NCI-H1436 (cell line): ENCODE measurements at regions not wholly inside any gene's neighbourhood (a gene's known extent, or its start where the extent isn't known, plus 50 kb on each side); places are given as distances from the start of the nearest gene placed in this dataset.
"Not testable (repeated sequence)": the region's sequence is repeated elsewhere in the genome, so short reads cannot be mapped to it uniquely, and the experiment has no call there.

ENCODE experiments used
- DNase-seq: peaks from one replicate; lab custom pipeline; 2025; lab: John Stamatoyannopoulos, UW

GRCh38 chr11:82049199-82049598 lies 684.5 kb downstream of the FAM181B start:
- no peak for DNase-seq

GRCh38 chr11:82047200-82047599 lies 686.5 kb downstream of the FAM181B start:
- DNase-seq, result no peak

GRCh38 chr11:82046778-82047177 lies 686.9 kb downstream of the FAM181B start:
- DNase-seq, result no peak

GRCh38 chr11:82045748-82046457 lies 687.8 kb downstream of the FAM181B start:
- no peak for DNase-seq

- DNase-seq, result no peak
These were observed 690.3 kb downstream of the FAM181B start for GRCh38 chr11:82043316-82043715.

- no peak for DNase-seq
These were observed 691.9 kb downstream of the FAM181B start for GRCh38 chr11:82041764-82042163.

GRCh38 chr11:82038154-82038553 lies 695.5 kb downstream of the FAM181B start:
- DNase-seq, result no peak

GRCh38 chr11:82034527-82034926 lies 699.1 kb downstream of the FAM181B start:
- no peak for DNase-seq

GRCh38 chr11:82027335-82027734 lies 706.3 kb downstream of the FAM181B start:
- DNase-seq, result not testable (repeated sequence)

GRCh38 chr11:82024760-82025159 lies 708.9 kb downstream of the FAM181B start:
- no peak for DNase-seq

- no peak for DNase-seq
These were observed 721.4 kb downstream of the FAM181B start for GRCh38 chr11:82012276-82012675.

GRCh38 chr11:82009133-82009532 lies 724.5 kb downstream of the FAM181B start:
- DNase-seq, result no peak

- DNase-seq, result no peak
These were observed 726.1 kb downstream of the FAM181B start for GRCh38 chr11:82007521-82007920.

- DNase-seq, result no peak
These were observed 729.0 kb downstream of the FAM181B start for GRCh38 chr11:82004537-82005213.

- no peak for DNase-seq
These were observed 729.8 kb downstream of the FAM181B start for GRCh38 chr11:82003671-82004515.

GRCh38 chr11:82003024-82003423 lies 730.6 kb downstream of the FAM181B start:
- DNase-seq, result no peak

- DNase-seq, result no peak
These were observed 737.8 kb downstream of the FAM181B start for GRCh38 chr11:81995889-81996288.

- DNase-seq, result no peak
These were observed 739.9 kb downstream of the FAM181B start for GRCh38 chr11:81993755-81994154.

- no peak for DNase-seq
These were observed 742.8 kb downstream of the FAM181B start for GRCh38 chr11:81990659-81991443.

- DNase-seq, result no peak
These were observed 744.6 kb downstream of the FAM181B start for GRCh38 chr11:81989093-81989492.

- no peak for DNase-seq
These were observed 745.7 kb downstream of the FAM181B start for GRCh38 chr11:81987829-81988472.
